ENCODE measurements at regions not wholly inside any gene's neighbourhood (a gene's known extent, or its start where the extent isn't known, plus 50 kb on each side); places are given as distances from the start of the nearest gene placed in this dataset.

- no peaks in the 10 kb centered on the region for H3K36me3 ChIP-seq
- no peaks in the 10 kb centered on the region for H3K4me1 ChIP-seq
- H3K9me3 ChIP-seq = no peaks in the 10 kb centered on the region
- DNase-seq = no peak
- no peaks in the 10 kb centered on the region for H3K27me3 ChIP-seq (ENCODE audit: low read depth)
- intact Hi-C loops (cut with DNase I) = no loop called here
- H3K4me3 ChIP-seq = no peak overlapping the region
- TF ChIP-seq CTCF (IDR thresholded peaks at IDR 0.05) = no peak
- ATAC-seq = no peak
- no peak overlapping the region for H3K27ac ChIP-seq
Measured at GRCh38 chr5:97555644-97555981, 372.6 kb upstream of the RIOK2 start.

GRCh38 chr5:97559827-97560598 is 377.0 kb upstream of the RIOK2 start:
- Histone ChIP-seq H3K4me3 (no peak overlapping the region), H3K9me3 (no peaks in the 10 kb centered on the region), H3K27ac (no peak overlapping the region), H3K27me3 (ENCODE audit: low read depth) (no peaks in the 10 kb centered on the region), H3K4me1 (no peaks in the 10 kb centered on the region), H3K36me3 (no peaks in the 10 kb centered on the region)
- intact Hi-C loops (cut with DNase I) = no loop called here
- no peak for ATAC-seq
- DNase-seq = no peak
- no peak for TF ChIP-seq CTCF (IDR thresholded peaks at IDR 0.05)

GRCh38 chr5:97560599-97560993 is 377.5 kb upstream of the RIOK2 start:
- DNase-seq (no peak), ATAC-seq (no peak)
- no peak overlapping the region for H3K27ac ChIP-seq
- H3K27me3 ChIP-seq (ENCODE audit: low read depth) = no peaks in the 10 kb centered on the region
- H3K4me1 ChIP-seq = no peaks in the 10 kb centered on the region
- intact Hi-C loops (cut with DNase I) = no loop called here
- TF ChIP-seq CTCF (IDR thresholded peaks at IDR 0.05) = no peak
- H3K36me3 ChIP-seq = no peaks in the 10 kb centered on the region
- no peaks in the 10 kb centered on the region for H3K9me3 ChIP-seq
- no peak overlapping the region for H3K4me3 ChIP-seq

- no peaks in the 10 kb centered on the region for H3K27me3 ChIP-seq (ENCODE audit: low read depth)
- intact Hi-C loops (cut with DNase I) = no loop called here
- DNase-seq (no peak), ATAC-seq (no peak)
- no peaks in the 10 kb centered on the region for H3K9me3 ChIP-seq
- no peaks in the 10 kb centered on the region for H3K36me3 ChIP-seq
- H3K4me3 ChIP-seq = no peak overlapping the region
- H3K4me1 ChIP-seq = no peaks in the 10 kb centered on the region
- no peak for TF ChIP-seq CTCF (IDR thresholded peaks at IDR 0.05)
- H3K27ac ChIP-seq = no peak overlapping the region
Measured at GRCh38 chr5:97563050-97563657, 380.1 kb upstream of the RIOK2 start.

GRCh38 chr5:97568382-97568781 is 385.3 kb upstream of the RIOK2 start:
- Histone ChIP-seq H3K27me3 (ENCODE audit: low read depth) (no peaks in the 10 kb centered on the region), H3K36me3 (no peaks in the 10 kb centered on the region), H3K9me3 (peaks cover 8% of the 10 kb centered on the region), H3K4me3 (no peak overlapping the region), H3K4me1 (no peaks in the 10 kb centered on the region), H3K27ac (no peak overlapping the region)
- intact Hi-C loops (cut with DNase I) = no loop called here
- ATAC-seq (no peak), DNase-seq (no peak)
- TF ChIP-seq CTCF (IDR thresholded peaks at IDR 0.05) = no peak

All from lower lobe of right lung (tissue), 2 donors.